CD14-positive monocyte (primary cell): ENCODE measurements at regions not wholly inside any gene's neighbourhood (a gene's known extent, or its start where the extent isn't known, plus 50 kb on each side); places are given as distances from the start of the nearest gene placed in this dataset.

Source experiments
- DNase-seq, 3 donors: peaks; one replicate each; pipeline ENCODE4 v3.0.0-alpha.2; 2011 to 2022
- H2AFZ ChIP-seq: 2 replicates; pipeline ENCODE4 v1.6.0; 2012; ENCODE audit warnings: mild to moderate bottlenecking, low read depth, low read length, inconsistent platforms; ENCODE audit not compliant: insufficient read depth, poor library complexity, severe bottlenecking
- H3K27ac ChIP-seq, 2 donors: 1 replicate in 1 of 2; 2 replicates in 1 of 2; pipeline ENCODE4 v1.5.1; 2012 to 2013; ENCODE audit warnings: low read length in 2 of 2, control low read depth in 1 of 2, inconsistent platforms in 1 of 2, low read depth in 1 of 2, mild to moderate bottlenecking in 1 of 2
- H3K27me3 ChIP-seq, 2 donors: one replicate each; pipeline versions ENCODE4 v1.6.0 to v1.6.1; 2011 to 2013; ENCODE audit warnings: low read length in 2 of 2; ENCODE audit not compliant: control insufficient read depth in 2 of 2, insufficient read depth in 2 of 2
- H3K36me3 ChIP-seq, 2 donors: replicated peaks in 1 of 2; 1 replicate in 1 of 2; 2 replicates in 1 of 2; pipeline versions ENCODE4 v1.5.1 to v1.6.1; 2012 to 2013; ENCODE audit warnings: low read length in 2 of 2, control low read depth in 1 of 2, inconsistent platforms in 1 of 2, mild to moderate bottlenecking in 1 of 2; ENCODE audit not compliant: insufficient read depth in 2 of 2, control insufficient read depth in 1 of 2
- H3K4me1 ChIP-seq, 2 donors: 1 replicate in 1 of 2; 2 replicates in 1 of 2; pipeline versions ENCODE4 v1.5.1 to v1.6.1; 2012 to 2013; ENCODE audit warnings: low read length in 2 of 2, control low read depth in 1 of 2, inconsistent platforms in 1 of 2, mild to moderate bottlenecking in 1 of 2, moderate library complexity in 1 of 2; ENCODE audit not compliant: insufficient read depth in 2 of 2, control insufficient read depth in 1 of 2
- H3K4me2 ChIP-seq: replicated peaks from 2 replicates; pipeline ENCODE3; 2012; ENCODE audit warnings: low read length, moderate library complexity, mild to moderate bottlenecking; ENCODE audit not compliant: poor library complexity, severe bottlenecking; ENCODE audit errors: extremely low read depth
- H3K4me3 ChIP-seq, 3 experiments: fragments of 200-600 bp in 1 of 3; sonication (generic) in 1 of 3; replicated peaks in 1 of 3; 1 replicate in 2 of 3; 2 replicates in 1 of 3; pipeline ENCODE4 v1.5.1; 2011 to 2013; ENCODE audit warnings: low read length in 3 of 3, mild to moderate bottlenecking in 3 of 3, control low read depth in 2 of 3, low read depth in 2 of 3, inconsistent platforms in 1 of 3, moderate library complexity in 1 of 3
- H3K79me2 ChIP-seq: 2 replicates; pipeline ENCODE4 v1.6.0; 2012; ENCODE audit warnings: mild to moderate bottlenecking, control low read depth, inconsistent platforms, low read length, moderate library complexity; ENCODE audit not compliant: insufficient read depth
- H3K9ac ChIP-seq: 2 replicates; pipeline ENCODE4 v1.6.0; 2017; ENCODE audit warnings: low read length, mild to moderate bottlenecking; ENCODE audit not compliant: insufficient read depth, poor library complexity, severe bottlenecking
- H3K9me3 ChIP-seq, 2 donors: replicated peaks in 1 of 2; 1 replicate in 1 of 2; 2 replicates in 1 of 2; pipeline versions ENCODE4 v1.5.1 to v1.6.1; 2012 to 2013; ENCODE audit warnings: low read length in 2 of 2, control low read depth in 1 of 2; ENCODE audit not compliant: control insufficient read depth in 1 of 2, insufficient read depth in 1 of 2
- H4K20me1 ChIP-seq: 2 replicates; pipeline ENCODE4 v1.6.0; 2012; ENCODE audit warnings: mild to moderate bottlenecking, low read length, control low read depth, moderate library complexity; ENCODE audit not compliant: insufficient read depth
- H3K27ac Mint-ChIP-seq, 7 donors: one replicate each; pipeline ENCODE4 v1.8.0; 2020; ENCODE audit warnings: mild to moderate bottlenecking in 7 of 7, mixed read lengths in 7 of 7, moderate library complexity in 6 of 7, inconsistent platforms in 2 of 7
- H3K27me3 Mint-ChIP-seq, 3 donors: one replicate each; pipeline ENCODE4 v1.8.0; 2021 to 2022; ENCODE audit warnings: low read depth in 3 of 3, mild to moderate bottlenecking in 3 of 3, mixed read lengths in 3 of 3, moderate library complexity in 3 of 3, inconsistent platforms in 1 of 3
- H3K36me3 Mint-ChIP-seq, 2 donors: one replicate each; pipeline ENCODE4 v1.8.0; 2020; ENCODE audit warnings: mixed read lengths in 2 of 2, inconsistent platforms in 1 of 2, mild to moderate bottlenecking in 1 of 2
- H3K4me1 Mint-ChIP-seq: one replicate; pipeline ENCODE4 v1.8.0; 2020; ENCODE audit warnings: mild to moderate bottlenecking, mixed read lengths
- H3K4me3 Mint-ChIP-seq, 2 donors: one replicate each; pipeline ENCODE4 v1.8.0; 2020; ENCODE audit warnings: mild to moderate bottlenecking in 2 of 2, mixed read lengths in 2 of 2, moderate library complexity in 1 of 2
- H3K9me3 Mint-ChIP-seq, 7 donors: one replicate each; pipeline ENCODE4 v1.8.0; 2020 to 2022; ENCODE audit warnings: mixed read lengths in 7 of 7, mild to moderate bottlenecking in 6 of 7, moderate library complexity in 6 of 7, inconsistent platforms in 2 of 7
- CTCF ChIP-seq: fragments of 200-600 bp; IDR thresholded peaks from one replicate; pipeline ENCODE4 v1.8.0; 2022; ENCODE audit warnings: antibody characterized with exemption, mild to moderate bottlenecking
- WGBS: methylation state at CpG from one replicate; pipeline ENCODE4 v1.1.5; 2013; ENCODE audit warnings: missing lambda C conversion rate; ENCODE audit not compliant: insufficient coverage; 5-methylcytosine and 5-hydroxymethylcytosine counted together
- intact Hi-C, 2 donors: fragments of 100-400 bp; cut with micrococcal nuclease; formaldehyde crosslinking; loops; one replicate each; pipeline versions ENCODE4 v1.15.0 to v1.15.1; 2023

- no peaks in the 10 kb centered on the region for H3K79me2 ChIP-seq
- peaks cover 3 to 10% (median 3%) of the 10 kb centered on the region in 3 donors for H3K27me3 Mint-ChIP-seq
- H3K36me3 ChIP-seq = no peaks in the 10 kb centered on the region
- no peaks in the 10 kb centered on the region for H3K27me3 ChIP-seq
- H3K9me3 Mint-ChIP-seq = peaks cover 6 to 17% (median 13%) of the 10 kb centered on the region in 7 donors
- no peak overlapping the region for H3K27ac ChIP-seq
- H2AFZ ChIP-seq = no peak overlapping the region
- no peaks in the 10 kb centered on the region for H3K4me1 Mint-ChIP-seq
- H4K20me1 ChIP-seq = no peaks in the 10 kb centered on the region
- no peak overlapping the region for H3K4me3 ChIP-seq
- no peak for TF ChIP-seq CTCF
- peaks cover 3 to 13% of the 10 kb centered on the region in 2 donors for H3K9me3 ChIP-seq
- peak overlapping the region in 2 of 7 donors; percentile 28 to 70 for H3K27ac Mint-ChIP-seq
- no peak for DNase-seq
- no peak overlapping the region for H3K4me3 Mint-ChIP-seq
- no peaks in the 10 kb centered on the region for H3K4me1 ChIP-seq
- intact Hi-C loops = no loop called here
- no peak overlapping the region for H3K4me2 ChIP-seq
- no peak overlapping the region for H3K9ac ChIP-seq
- no peaks in the 10 kb centered on the region for H3K36me3 Mint-ChIP-seq
- WGBS = 86% methylated on average over 6 of the region's 6 CpGs
Observed at GRCh38 chr7:156590212-156590611, 50.4 kb upstream of the RNF32 start.

GRCh38 chr7:156589808-156590207 is 50.8 kb upstream of the RNF32 start:
- peaks cover 3 to 13% of the 10 kb centered on the region in 2 donors for H3K9me3 ChIP-seq
- peaks cover 3 to 21% (median 12%) of the 10 kb centered on the region in 7 donors for H3K9me3 Mint-ChIP-seq

More at GRCh38 chr7:156589808-156590207, 50.8 kb upstream of the RNF32 start:
- Histone ChIP-seq H3K9ac (no peak overlapping the region), H3K4me1 (no peaks in the 10 kb centered on the region), H4K20me1 (no peaks in the 10 kb centered on the region), H3K27ac (no peak overlapping the region), H2AFZ (no peak overlapping the region), H3K27me3 (no peaks in the 10 kb centered on the region), H3K79me2 (no peaks in the 10 kb centered on the region), H3K4me3 (no peak overlapping the region), H3K36me3 (no peaks in the 10 kb centered on the region), H3K4me2 (no peak overlapping the region)
- Mint-ChIP-seq H3K36me3 (no peaks in the 10 kb centered on the region), H3K27me3 (peaks cover 3 to 11% (median 3%) of the 10 kb centered on the region in 3 donors), H3K4me1 (no peaks in the 10 kb centered on the region), H3K27ac (peak overlapping the region in 1 of 7 donors; percentile 28), H3K4me3 (no peak overlapping the region)
- no peak for TF ChIP-seq CTCF
- intact Hi-C loops = no loop called here
- WGBS = no CpG with 5 or more reads among the region's 2 CpGs
- DNase-seq = no peak
